Spleen (tissue), 7 donors: ENCODE measurements at regions not wholly inside any gene's neighbourhood (a gene's known extent, or its start where the extent isn't known, plus 50 kb on each side); places are given as distances from the start of the nearest gene placed in this dataset.

Experiments
- CTCF ChIP-seq, 11 experiments: fragments of 200-600 bp in 7 of 11; fragments of 450-650 bp in 4 of 11; sonication (generic) in 4 of 11; IDR thresholded peaks in 8 of 11; conservative IDR thresholded peaks in 3 of 11; 1 replicate in 7 of 11; 2 replicates in 4 of 11; pipeline versions ENCODE4 v1.4.0 to v1.8.0; 2016 to 2021; ENCODE audit warnings: antibody characterized with exemption in 11 of 11, inconsistent platforms in 4 of 11, mild to moderate bottlenecking in 1 of 11
- POLR2A ChIP-seq, 3 donors: fragments of 450-650 bp; IDR thresholded peaks; one replicate each; pipeline ENCODE4 v1.5.1; 2017; ENCODE audit warnings: antibody characterized with exemption in 3 of 3, mild to moderate bottlenecking in 1 of 3
- POLR2AphosphoS5 ChIP-seq, 3 donors: sonication (generic); formaldehyde crosslinking; IDR thresholded peaks; one replicate each; pipeline ENCODE4 v1.5.1; 2017; ENCODE audit warnings: antibody characterized with exemption in 3 of 3
- donor health status: DM: no; HTN: no; CAD: no; lungs with moderate emphysema.
- donor health status: DM: no; HTN: no; CAD: no.
- donor health status: DM: no; HTN: no; CAD: no.

DNA sequence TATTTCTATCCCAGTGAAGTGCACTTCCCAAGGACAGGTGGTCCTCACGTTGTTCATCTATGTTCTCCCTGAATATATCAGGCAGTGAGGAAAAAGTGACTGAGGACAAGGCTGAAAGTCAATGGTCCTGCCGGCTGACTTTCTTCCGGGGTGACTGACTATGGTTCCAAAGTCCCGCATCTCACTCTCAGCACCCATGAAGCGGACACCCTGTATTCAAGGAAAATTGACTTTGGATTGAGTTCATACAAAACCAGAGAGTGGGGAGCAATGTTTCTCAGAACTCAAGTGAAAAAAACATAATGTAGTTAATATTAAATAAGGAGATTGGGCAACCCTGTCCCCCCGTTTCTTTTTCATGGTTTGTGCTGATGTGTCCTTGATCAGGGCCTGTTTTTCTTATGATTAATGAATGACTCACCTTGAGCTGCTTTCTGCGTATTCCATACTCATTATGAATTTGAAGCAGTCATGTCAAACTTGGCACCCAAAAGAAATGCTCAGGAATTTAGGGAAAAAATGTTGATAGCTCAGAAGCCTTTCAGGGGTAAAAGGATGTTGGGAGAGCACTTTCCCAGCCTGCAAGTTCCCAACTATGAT is 184.0 kb downstream of the CYLD start:
- TF ChIP-seq POLR2A (IDR thresholded peaks at IDR 0.05) (no peak), POLR2AphosphoS5 (IDR thresholded peaks at IDR 0.05) (no peak), CTCF (IDR thresholded peaks at IDR 0.05 in 8 of 11, conservative IDR thresholded peaks at IDR 0.05 in 3 of 11) (no peak)
